ENCODE measurements at regions not wholly inside any gene's neighbourhood (a gene's known extent, or its start where the extent isn't known, plus 50 kb on each side); places are given as distances from the start of the nearest gene placed in this dataset.

DNA sequence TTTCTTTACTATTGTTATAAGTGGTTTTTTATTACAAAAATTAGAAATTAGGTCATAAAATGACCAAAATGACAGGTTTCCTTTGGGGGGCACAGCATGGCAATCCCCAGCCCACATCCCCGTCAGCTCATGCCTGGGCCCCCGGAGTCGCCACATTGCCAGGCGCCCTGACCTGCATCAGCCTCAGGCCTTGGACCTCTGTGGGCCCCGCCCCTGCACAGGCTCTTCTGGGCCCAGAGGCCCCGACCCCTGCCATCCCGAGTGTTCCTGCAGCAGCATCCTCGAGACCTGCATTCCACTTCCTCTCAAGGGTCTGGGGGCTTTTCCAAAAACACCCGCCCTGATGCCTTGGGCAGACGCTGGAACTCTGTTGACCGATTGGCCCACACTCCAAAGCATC is 391.1 kb upstream of the MGMT start:
- H3K27me3 ChIP-seq (ENCODE audit: control insufficient read depth in 1 of 2, insufficient read depth in 2 of 2, low read length in 2 of 2): no peaks in the 10 kb centered on the region
- no peak overlapping the region for H3K9ac ChIP-seq (ENCODE audit: low read length in 2 of 2)
- H3K36me3 ChIP-seq (ENCODE audit: control insufficient read depth in 2 of 2, insufficient read depth in 2 of 2, low read length in 2 of 2): no peaks in the 10 kb centered on the region
- H3K9me3 ChIP-seq (ENCODE audit: control insufficient read depth in 2 of 2, low read length in 2 of 2): no peaks in the 10 kb centered on the region
- H3K4me3 ChIP-seq (ENCODE audit: low read length in 2 of 2): no peak overlapping the region
- no peaks in the 10 kb centered on the region for H3K4me1 ChIP-seq (ENCODE audit: control insufficient read depth, insufficient read depth, low read length)
- H3K27ac ChIP-seq (ENCODE audit: low read length): no peak overlapping the region

GRCh38 chr10:129078346-129078745 is 388.7 kb upstream of the MGMT start:
- H3K27ac ChIP-seq (ENCODE audit: low read length): no peak overlapping the region
- no peaks in the 10 kb centered on the region for H3K9me3 ChIP-seq (ENCODE audit: control insufficient read depth in 2 of 2, low read length in 2 of 2)
- H3K4me3 ChIP-seq (ENCODE audit: low read length in 2 of 2): no peak overlapping the region
- H3K4me1 ChIP-seq (ENCODE audit: control insufficient read depth, insufficient read depth, low read length): no peaks in the 10 kb centered on the region
- H3K27me3 ChIP-seq (ENCODE audit: control insufficient read depth in 1 of 2, insufficient read depth in 2 of 2, low read length in 2 of 2): no peaks in the 10 kb centered on the region
- H3K9ac ChIP-seq (ENCODE audit: low read length in 2 of 2): no peak overlapping the region
- no peaks in the 10 kb centered on the region for H3K36me3 ChIP-seq (ENCODE audit: control insufficient read depth in 2 of 2, insufficient read depth in 2 of 2, low read length in 2 of 2)

- Histone ChIP-seq H3K27ac (ENCODE audit: low read length) (no peak overlapping the region), H3K27me3 (ENCODE audit: control insufficient read depth in 1 of 2, insufficient read depth in 2 of 2, low read length in 2 of 2) (no peaks in the 10 kb centered on the region), H3K36me3 (ENCODE audit: control insufficient read depth in 2 of 2, insufficient read depth in 2 of 2, low read length in 2 of 2) (no peaks in the 10 kb centered on the region), H3K9ac (ENCODE audit: low read length in 2 of 2) (no peak overlapping the region), H3K4me1 (ENCODE audit: control insufficient read depth, insufficient read depth, low read length) (no peaks in the 10 kb centered on the region), H3K9me3 (ENCODE audit: control insufficient read depth in 2 of 2, low read length in 2 of 2) (no peaks in the 10 kb centered on the region), H3K4me3 (ENCODE audit: low read length in 2 of 2) (no peak overlapping the region)
Measured at GRCh38 chr10:129078746-129079145, 388.3 kb upstream of the MGMT start.

GRCh38 chr10:129079705-129080104 is 387.3 kb upstream of the MGMT start:
- H3K9me3 ChIP-seq (ENCODE audit: control insufficient read depth in 2 of 2, low read length in 2 of 2): no peaks in the 10 kb centered on the region
- no peak overlapping the region for H3K27ac ChIP-seq (ENCODE audit: low read length)
- H3K4me3 ChIP-seq (ENCODE audit: low read length in 2 of 2): no peak overlapping the region
- H3K27me3 ChIP-seq (ENCODE audit: control insufficient read depth in 1 of 2, insufficient read depth in 2 of 2, low read length in 2 of 2): no peaks in the 10 kb centered on the region
- no peak overlapping the region for H3K9ac ChIP-seq (ENCODE audit: low read length in 2 of 2)
- H3K36me3 ChIP-seq (ENCODE audit: control insufficient read depth in 2 of 2, insufficient read depth in 2 of 2, low read length in 2 of 2): no peaks in the 10 kb centered on the region
- H3K4me1 ChIP-seq (ENCODE audit: control insufficient read depth, insufficient read depth, low read length): no peaks in the 10 kb centered on the region

- Histone ChIP-seq H3K9me3 (ENCODE audit: control insufficient read depth in 2 of 2, low read length in 2 of 2) (no peaks in the 10 kb centered on the region), H3K36me3 (ENCODE audit: control insufficient read depth in 2 of 2, insufficient read depth in 2 of 2, low read length in 2 of 2) (no peaks in the 10 kb centered on the region), H3K4me3 (ENCODE audit: low read length in 2 of 2) (no peak overlapping the region), H3K9ac (ENCODE audit: low read length in 2 of 2) (no peak overlapping the region), H3K27ac (ENCODE audit: low read length) (no peak overlapping the region), H3K4me1 (ENCODE audit: control insufficient read depth, insufficient read depth, low read length) (no peaks in the 10 kb centered on the region), H3K27me3 (ENCODE audit: control insufficient read depth in 1 of 2, insufficient read depth in 2 of 2, low read length in 2 of 2) (no peaks in the 10 kb centered on the region)
Measured at GRCh38 chr10:129085811-129086210, 381.2 kb upstream of the MGMT start.

GRCh38 chr10:129089341-129089740 is 377.7 kb upstream of the MGMT start:
- no peak overlapping the region for H3K9ac ChIP-seq (ENCODE audit: low read length in 2 of 2)
- no peak overlapping the region for H3K4me3 ChIP-seq (ENCODE audit: low read length in 2 of 2)
- H3K27me3 ChIP-seq (ENCODE audit: control insufficient read depth in 1 of 2, insufficient read depth in 2 of 2, low read length in 2 of 2): no peaks in the 10 kb centered on the region
- H3K9me3 ChIP-seq (ENCODE audit: control insufficient read depth in 2 of 2, low read length in 2 of 2): no peaks in the 10 kb centered on the region
- H3K36me3 ChIP-seq (ENCODE audit: control insufficient read depth in 2 of 2, insufficient read depth in 2 of 2, low read length in 2 of 2): no peaks in the 10 kb centered on the region
- H3K4me1 ChIP-seq (ENCODE audit: control insufficient read depth, insufficient read depth, low read length): no peaks in the 10 kb centered on the region
- H3K27ac ChIP-seq (ENCODE audit: low read length): no peak overlapping the region

DNA sequence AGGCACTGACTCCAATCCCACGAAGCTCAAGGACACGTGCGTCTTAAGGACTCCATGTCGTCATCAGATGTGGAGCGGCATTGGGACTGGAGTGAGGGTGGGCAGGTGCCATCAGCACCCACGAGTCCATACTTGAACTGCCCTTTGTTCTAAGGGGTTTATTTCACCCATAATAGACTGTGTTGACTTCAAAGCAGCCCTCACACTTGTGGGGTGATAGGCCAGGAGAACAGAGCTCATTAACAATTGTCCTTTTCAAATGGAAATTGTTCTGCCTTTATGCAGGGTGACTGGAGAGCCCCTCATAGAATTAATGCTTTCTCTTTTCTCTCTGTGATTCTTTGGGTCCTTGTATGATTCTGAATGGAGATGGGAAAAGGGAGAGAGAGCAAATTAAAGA is 376.9 kb upstream of the MGMT start:
- H3K27me3 ChIP-seq (ENCODE audit: control insufficient read depth in 1 of 2, insufficient read depth in 2 of 2, low read length in 2 of 2): no peaks in the 10 kb centered on the region
- H3K4me3 ChIP-seq (ENCODE audit: low read length in 2 of 2): no peak overlapping the region
- H3K27ac ChIP-seq (ENCODE audit: low read length): no peak overlapping the region
- H3K4me1 ChIP-seq (ENCODE audit: control insufficient read depth, insufficient read depth, low read length): no peaks in the 10 kb centered on the region
- H3K9ac ChIP-seq (ENCODE audit: low read length in 2 of 2): no peak overlapping the region
- no peaks in the 10 kb centered on the region for H3K9me3 ChIP-seq (ENCODE audit: control insufficient read depth in 2 of 2, low read length in 2 of 2)
- no peaks in the 10 kb centered on the region for H3K36me3 ChIP-seq (ENCODE audit: control insufficient read depth in 2 of 2, insufficient read depth in 2 of 2, low read length in 2 of 2)

DNA sequence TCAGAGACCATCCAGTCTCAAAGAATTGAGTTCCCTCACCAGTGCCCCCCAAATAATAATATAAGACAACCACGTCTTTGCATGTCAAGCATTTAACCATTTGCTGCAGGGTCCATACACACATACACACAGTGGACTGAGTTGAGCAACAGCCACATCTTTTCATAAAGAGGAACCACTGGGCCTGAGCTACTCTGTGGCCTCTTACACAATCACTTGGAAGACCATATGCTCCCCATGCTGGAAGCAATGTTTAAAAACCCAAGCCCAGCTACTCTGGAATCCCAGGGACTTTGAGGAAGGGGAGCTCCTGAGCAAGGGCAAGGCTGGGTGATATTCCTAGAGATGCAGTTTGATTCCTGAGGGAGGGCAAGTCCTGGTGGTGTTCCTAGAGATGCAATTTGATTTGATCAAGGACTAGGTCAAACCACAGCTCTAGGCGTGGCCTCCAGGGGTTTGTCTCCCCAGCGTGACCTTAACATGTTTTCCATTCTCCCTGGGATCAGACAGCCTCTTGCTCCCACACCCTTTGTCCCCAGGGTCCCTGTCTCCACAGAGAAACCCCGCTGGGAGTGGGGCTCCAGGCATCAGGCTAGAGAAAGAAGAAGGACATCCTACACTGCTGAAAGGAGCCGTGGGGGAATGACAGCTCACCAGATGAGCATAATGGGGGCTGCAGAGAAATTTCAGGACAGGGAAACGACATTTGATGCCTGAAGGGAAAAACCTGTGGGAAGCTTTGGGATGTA is 376.2 kb upstream of the MGMT start:
- Histone ChIP-seq H3K27me3 (ENCODE audit: control insufficient read depth in 1 of 2, insufficient read depth in 2 of 2, low read length in 2 of 2) (no peaks in the 10 kb centered on the region), H3K9me3 (ENCODE audit: control insufficient read depth in 2 of 2, low read length in 2 of 2) (no peaks in the 10 kb centered on the region), H3K36me3 (ENCODE audit: control insufficient read depth in 2 of 2, insufficient read depth in 2 of 2, low read length in 2 of 2) (no peaks in the 10 kb centered on the region), H3K4me1 (ENCODE audit: control insufficient read depth, insufficient read depth, low read length) (no peaks in the 10 kb centered on the region), H3K9ac (ENCODE audit: low read length in 2 of 2) (no peak overlapping the region), H3K4me3 (ENCODE audit: low read length in 2 of 2) (no peak overlapping the region), H3K27ac (ENCODE audit: low read length) (no peak overlapping the region)

DNA sequence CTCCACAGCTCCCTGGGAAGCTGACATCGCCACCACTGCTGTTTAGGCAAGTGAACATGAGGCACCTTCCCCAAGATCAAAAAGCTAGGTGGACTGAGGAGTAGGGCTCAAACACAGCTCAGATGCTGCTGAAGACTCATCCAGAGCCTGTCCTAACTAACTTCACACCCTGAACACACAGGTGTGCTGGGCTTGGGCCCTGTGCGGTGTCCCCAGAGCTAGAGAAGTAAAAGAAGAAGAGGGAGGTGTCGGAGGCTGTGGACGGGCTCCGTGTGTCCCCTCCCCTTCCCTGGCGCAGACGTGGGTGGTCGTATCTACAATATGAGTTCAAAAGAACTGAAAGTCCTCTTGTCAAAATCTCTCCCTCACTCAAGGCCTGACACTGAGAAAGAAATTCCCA is 373.4 kb upstream of the MGMT start:
- Histone ChIP-seq H3K4me3 (ENCODE audit: low read length in 2 of 2) (no peak overlapping the region), H3K9ac (ENCODE audit: low read length in 2 of 2) (no peak overlapping the region)

GRCh38 chr10:129094233-129094632 is 372.8 kb upstream of the MGMT start:
- no peak overlapping the region for H3K9ac ChIP-seq (ENCODE audit: low read length in 2 of 2)
- peaks cover 0 to 2% of the 10 kb centered on the region in 2 donors for H3K27me3 ChIP-seq (ENCODE audit: control insufficient read depth in 1 of 2, insufficient read depth in 2 of 2, low read length in 2 of 2)
- H3K27ac ChIP-seq (ENCODE audit: low read length): no peak overlapping the region
- no peaks in the 10 kb centered on the region for H3K36me3 ChIP-seq (ENCODE audit: control insufficient read depth in 2 of 2, insufficient read depth in 2 of 2, low read length in 2 of 2)
- H3K4me3 ChIP-seq (ENCODE audit: low read length in 2 of 2): no peak overlapping the region
- peaks cover 7% of the 10 kb centered on the region for H3K4me1 ChIP-seq (ENCODE audit: control insufficient read depth, insufficient read depth, low read length)
- H3K9me3 ChIP-seq (ENCODE audit: control insufficient read depth in 2 of 2, low read length in 2 of 2): no peaks in the 10 kb centered on the region

More for the DNA sequence above, 373.4 kb upstream of the MGMT start:
- Histone ChIP-seq H3K27ac (ENCODE audit: low read length) (no peak overlapping the region), H3K36me3 (ENCODE audit: control insufficient read depth in 2 of 2, insufficient read depth in 2 of 2, low read length in 2 of 2) (no peaks in the 10 kb centered on the region), H3K9me3 (ENCODE audit: control insufficient read depth in 2 of 2, low read length in 2 of 2) (no peaks in the 10 kb centered on the region), H3K4me1 (ENCODE audit: control insufficient read depth, insufficient read depth, low read length) (peaks cover 7% of the 10 kb centered on the region), H3K27me3 (ENCODE audit: control insufficient read depth in 1 of 2, insufficient read depth in 2 of 2, low read length in 2 of 2) (peaks cover 0 to 2% of the 10 kb centered on the region in 2 donors)

- no peak overlapping the region for H3K4me3 ChIP-seq (ENCODE audit: low read length in 2 of 2)
- no peak overlapping the region for H3K27ac ChIP-seq (ENCODE audit: low read length)
- no peak overlapping the region for H3K9ac ChIP-seq (ENCODE audit: low read length in 2 of 2)
- no peaks in the 10 kb centered on the region for H3K9me3 ChIP-seq (ENCODE audit: control insufficient read depth in 2 of 2, low read length in 2 of 2)
- H3K27me3 ChIP-seq (ENCODE audit: control insufficient read depth in 1 of 2, insufficient read depth in 2 of 2, low read length in 2 of 2): peaks cover 0 to 2% of the 10 kb centered on the region in 2 donors
- H3K4me1 ChIP-seq (ENCODE audit: control insufficient read depth, insufficient read depth, low read length): peaks cover 7% of the 10 kb centered on the region
- no peaks in the 10 kb centered on the region for H3K36me3 ChIP-seq (ENCODE audit: control insufficient read depth in 2 of 2, insufficient read depth in 2 of 2, low read length in 2 of 2)
Measured at GRCh38 chr10:129094861-129095260, 372.2 kb upstream of the MGMT start.
